ENCODE measurements at regions not wholly inside any gene's neighbourhood (a gene's known extent, or its start where the extent isn't known, plus 50 kb on each side); places are given as distances from the start of the nearest gene placed in this dataset.

- Histone ChIP-seq H3K9me3 (ENCODE audit: control insufficient read depth, insufficient read depth, low read length) (no peaks in the 10 kb centered on the region), H3K4me3 (ENCODE audit: insufficient read depth, low read depth, low read length) (no peak overlapping the region), H3K36me3 (ENCODE audit: control insufficient read depth, insufficient read depth, low read length) (no peaks in the 10 kb centered on the region), H3K14ac (replicated peaks; ENCODE audit: low read depth, low read length) (no peak overlapping the region), H3K23ac (ENCODE audit: low read depth, low read length) (no peak overlapping the region), H2AFZ (replicated peaks; ENCODE audit: low read length, poor library complexity) (no peak overlapping the region), H2BK5ac (ENCODE audit: low read depth, low read length, poor library complexity, severe bottlenecking) (no peak overlapping the region), H3K27ac (ENCODE audit: insufficient read depth, low read length) (no peak overlapping the region), H3K4ac (ENCODE audit: low read depth, low read length) (no peak overlapping the region), H3K9ac (ENCODE audit: low read depth, low read length) (no peak overlapping the region), H3K4me2 (ENCODE audit: low read depth, low read length) (no peak overlapping the region), H3K56ac (ENCODE audit: extremely low read depth, insufficient read depth, low read length) (no peak overlapping the region), H2BK15ac (ENCODE audit: low read depth, low read length) (no peak overlapping the region), H3K4me1 (ENCODE audit: control insufficient read depth, insufficient read depth, low read length) (no peaks in the 10 kb centered on the region), H2AK5ac (ENCODE audit: low read depth, low read length) (no peak overlapping the region), H3K18ac (ENCODE audit: low read depth, low read length) (no peak overlapping the region), H2BK120ac (ENCODE audit: low read depth, low read length) (no peak overlapping the region), H4K8ac (ENCODE audit: low read depth in 2 of 2, low read length in 2 of 2) (no peak overlapping the region), H3K9me1 (ENCODE audit: insufficient read depth, low read length) (no peaks in the 10 kb centered on the region), H3K27me3 (ENCODE audit: control insufficient read depth, insufficient read depth, low read length) (no peaks in the 10 kb centered on the region), H3K79me1 (ENCODE audit: low read depth in 1 of 2, low read length in 2 of 2) (no peaks in the 10 kb centered on the region), H4K20me1 (ENCODE audit: insufficient read depth, low read length) (no peaks in the 10 kb centered on the region), H2AK9ac (replicated peaks; ENCODE audit: low read depth, low read length, poor library complexity) (no peak overlapping the region), H4K5ac (ENCODE audit: low read depth, low read length) (no peak overlapping the region), H2BK20ac (ENCODE audit: low read depth, low read length) (no peak overlapping the region), H4K91ac (ENCODE audit: insufficient read depth, low read depth, low read length) (no peak overlapping the region)
- WGBS, 2 experiments (ENCODE audit: extremely low coverage in 2 of 2, insufficient read length in 1 of 2) = no CpG with 5 or more reads among the region's 3 CpGs
- intact Hi-C loops (cut with micrococcal nuclease) = no loop called here
- DNase-seq (peak; percentile 87), ATAC-seq (ENCODE audit: low read depth) (no peak; the same call in 1 of the 2 replicates)
- TF ChIP-seq MAZ (IDR thresholded peaks at IDR 0.05; ENCODE audit: borderline replicate concordance, low read depth, low read length) = no peak
- 0 out of 2 replicates have a peak, but pooled peaks have one; percentile 24 for TF ChIP-seq BHLHE40 (IDR thresholded peaks at IDR 0.05; ENCODE audit: low read depth, low read length)
- peak; percentile 29; the same call in 1 of the 2 replicates for TF ChIP-seq FOS (IDR thresholded peaks at IDR 0.05; ENCODE audit: low read depth, low read length)
- TF ChIP-seq CEBPB (IDR thresholded peaks at IDR 0.05; ENCODE audit: low read depth, low read length) = peak; percentile 91
- TF ChIP-seq MXI1 (IDR thresholded peaks at IDR 0.05; ENCODE audit: borderline replicate concordance, low read depth, low read length) = no peak
- dilution Hi-C loops (cut with HindIII; ENCODE audit: low sequenced_read_pairs, unreplicated experiment) = no loop called here
- ChIA-PET CTCF (interaction anchor here (1.4 kb wide), 1 partner anchor 9 kb away, joined by 3 read pairs; no protein-coding TSS in a partner anchor), POLR2A (ENCODE audit: unreplicated experiment) (no interaction called here)
- in situ Hi-C loops (cut with MboI; ENCODE audit: low sequenced_read_pairs) = no loop called here
- BruUV-seq (replicated peaks) = no TSS peak
These were observed 474.1 kb downstream of the FLRT2 start for GRCh38 chr14:86003998-86004397.

All from IMR-90 (cell line).